ENCODE measurements at regions not wholly inside any gene's neighbourhood (a gene's known extent, or its start where the extent isn't known, plus 50 kb on each side); places are given as distances from the start of the nearest gene placed in this dataset.
"Not testable (repeated sequence)": the region's sequence is repeated elsewhere in the genome, so short reads cannot be mapped to it uniquely, and the experiment has no call there.

DNA sequence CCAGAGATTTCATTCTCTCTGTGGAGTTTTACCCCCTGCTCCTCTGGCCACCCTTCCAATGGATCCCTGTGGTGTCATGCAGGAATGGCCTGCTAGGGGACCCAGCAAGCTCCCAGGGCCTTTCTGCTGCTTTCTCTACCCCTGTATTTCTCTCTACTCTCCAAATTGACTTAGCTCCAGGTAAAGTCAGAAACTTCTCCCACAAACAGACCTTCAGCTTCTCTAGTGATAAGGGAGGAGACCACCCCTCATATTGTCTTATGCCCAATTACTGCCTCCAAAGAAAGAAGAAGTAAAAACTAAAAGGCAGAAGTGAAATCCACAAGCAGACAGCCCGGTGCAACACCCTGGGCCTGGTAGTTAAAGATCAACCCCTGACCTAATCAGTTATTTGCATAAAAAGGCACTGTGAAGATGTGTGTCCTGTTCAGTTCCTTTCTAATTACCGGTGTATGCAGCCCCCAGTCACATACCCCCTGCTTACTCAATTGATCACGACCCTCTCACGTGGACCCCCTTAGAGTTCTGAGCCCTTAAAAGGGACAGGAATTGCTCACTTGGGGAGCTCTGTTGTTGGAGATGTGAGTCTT is 104.7 kb upstream of the EPB41L4A start:
- intact Hi-C loops (cut with micrococcal nuclease; ENCODE audit: unreplicated experiment); H3K9me3 ChIP-seq (ENCODE audit: low read depth, low read length, poor library complexity, severe bottlenecking); CTCF ChIA-PET: not testable (repeated sequence)

DNA sequence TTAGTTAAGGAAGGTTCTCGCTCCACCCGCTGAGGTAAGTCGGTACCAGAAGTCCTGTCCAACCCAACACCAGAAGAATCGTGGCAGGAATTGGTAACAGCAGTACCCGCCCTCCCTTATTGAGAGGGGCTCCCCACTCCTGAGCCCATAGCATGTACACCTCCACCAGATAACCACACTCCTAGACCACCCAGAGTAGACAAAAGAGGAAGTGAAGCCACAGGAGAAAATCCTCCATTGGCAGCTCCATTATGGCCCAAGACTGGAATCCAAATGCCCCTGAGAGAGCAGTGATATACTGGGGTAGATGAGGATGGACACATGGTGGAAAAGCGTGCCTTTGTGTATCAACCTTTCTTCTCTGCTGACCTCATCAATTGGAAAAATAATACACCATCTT is 106.1 kb upstream of the EPB41L4A start:
- H3K4me3 ChIP-seq (ENCODE audit: low read depth, low read length, poor library complexity, severe bottlenecking) = no peak overlapping the region
- BruUV-seq (replicated peaks) = no TSS peak
- no peaks in the 10 kb centered on the region for H3K36me3 ChIP-seq (ENCODE audit: insufficient read depth, low read length, poor library complexity, severe bottlenecking)
- no peaks in the 10 kb centered on the region for H3K27me3 ChIP-seq (replicated peaks; ENCODE audit: insufficient read depth, low read depth, low read length, poor library complexity)
- ChIA-PET CTCF (no interaction called here), POLR2A (ENCODE audit: low non-redundant PET) (no interaction called here)
- no peak overlapping the region for H3K27ac ChIP-seq (ENCODE audit: low read depth, low read length, poor library complexity, severe bottlenecking)
- no peaks in the 10 kb centered on the region for H3K9me3 ChIP-seq (ENCODE audit: low read depth, low read length, poor library complexity, severe bottlenecking)
- TF ChIP-seq, protein P1, sequence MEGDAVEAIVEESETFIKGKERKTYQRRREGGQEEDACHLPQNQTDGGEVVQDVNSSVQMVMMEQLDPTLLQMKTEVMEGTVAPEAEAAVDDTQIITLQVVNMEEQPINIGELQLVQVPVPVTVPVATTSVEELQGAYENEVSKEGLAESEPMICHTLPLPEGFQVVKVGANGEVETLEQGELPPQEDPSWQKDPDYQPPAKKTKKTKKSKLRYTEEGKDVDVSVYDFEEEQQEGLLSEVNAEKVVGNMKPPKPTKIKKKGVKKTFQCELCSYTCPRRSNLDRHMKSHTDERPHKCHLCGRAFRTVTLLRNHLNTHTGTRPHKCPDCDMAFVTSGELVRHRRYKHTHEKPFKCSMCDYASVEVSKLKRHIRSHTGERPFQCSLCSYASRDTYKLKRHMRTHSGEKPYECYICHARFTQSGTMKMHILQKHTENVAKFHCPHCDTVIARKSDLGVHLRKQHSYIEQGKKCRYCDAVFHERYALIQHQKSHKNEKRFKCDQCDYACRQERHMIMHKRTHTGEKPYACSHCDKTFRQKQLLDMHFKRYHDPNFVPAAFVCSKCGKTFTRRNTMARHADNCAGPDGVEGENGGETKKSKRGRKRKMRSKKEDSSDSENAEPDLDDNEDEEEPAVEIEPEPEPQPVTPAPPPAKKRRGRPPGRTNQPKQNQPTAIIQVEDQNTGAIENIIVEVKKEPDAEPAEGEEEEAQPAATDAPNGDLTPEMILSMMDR (conservative IDR thresholded peaks at IDR 0.05; ENCODE audit: low read depth, low read length) = no peak
- TF ChIP-seq EZH2 (IDR thresholded peaks at IDR 0.05; ENCODE audit: borderline replicate concordance, low read depth, low read length, poor library complexity, severe bottlenecking) = no peak
- DNase-seq (ENCODE audit: low spot score) = no peak
- H3K4me1 ChIP-seq (ENCODE audit: insufficient read depth, low read length, poor library complexity, severe bottlenecking) = no peaks in the 10 kb centered on the region
- intact Hi-C loops (cut with micrococcal nuclease; ENCODE audit: unreplicated experiment) = no loop called here

More for the DNA sequence above, 104.7 kb upstream of the EPB41L4A start:
- BruUV-seq (replicated peaks); H3K27me3 ChIP-seq (replicated peaks; ENCODE audit: insufficient read depth, low read depth, low read length, poor library complexity); DNase-seq (ENCODE audit: low spot score); H3K36me3 ChIP-seq (ENCODE audit: insufficient read depth, low read length, poor library complexity, severe bottlenecking); H3K4me1 ChIP-seq (ENCODE audit: insufficient read depth, low read length, poor library complexity, severe bottlenecking); H3K27ac ChIP-seq (ENCODE audit: low read depth, low read length, poor library complexity, severe bottlenecking); POLR2A ChIA-PET (ENCODE audit: low non-redundant PET); H3K4me3 ChIP-seq (ENCODE audit: low read depth, low read length, poor library complexity, severe bottlenecking): not testable (repeated sequence)

DNA sequence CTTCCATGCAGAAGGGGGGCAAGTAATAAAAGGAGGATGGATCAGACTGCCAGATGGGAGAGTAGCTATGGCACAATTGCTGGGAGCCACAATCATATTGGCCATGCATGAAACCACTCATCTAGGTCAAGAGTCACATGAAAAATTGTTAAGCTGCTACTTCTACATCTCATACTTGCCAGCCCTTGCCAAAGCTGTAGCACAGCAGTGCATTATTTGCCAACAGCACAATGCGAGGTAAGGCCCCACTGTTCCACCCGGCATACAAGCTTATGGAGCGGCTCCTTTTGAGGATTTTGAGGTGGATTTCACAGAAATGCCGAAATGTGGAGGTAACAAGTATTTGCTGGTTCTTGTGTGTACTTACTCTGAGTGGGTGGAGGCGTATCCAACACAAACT is 109.9 kb upstream of the EPB41L4A start:
- no peaks in the 10 kb centered on the region for H3K36me3 ChIP-seq (ENCODE audit: insufficient read depth, low read length, poor library complexity, severe bottlenecking)
- DNase-seq (ENCODE audit: low spot score) = no peak
- H3K4me3 ChIP-seq (ENCODE audit: low read depth, low read length, poor library complexity, severe bottlenecking) = no peak overlapping the region
- H3K4me1 ChIP-seq (ENCODE audit: insufficient read depth, low read length, poor library complexity, severe bottlenecking) = no peaks in the 10 kb centered on the region
- TF ChIP-seq EZH2 (IDR thresholded peaks at IDR 0.05; ENCODE audit: borderline replicate concordance, low read depth, low read length, poor library complexity, severe bottlenecking) = no peak
- TF ChIP-seq, protein P1 (conservative IDR thresholded peaks at IDR 0.05; ENCODE audit: low read depth, low read length) = no peak
- no peaks in the 10 kb centered on the region for H3K9me3 ChIP-seq (ENCODE audit: low read depth, low read length, poor library complexity, severe bottlenecking)
- no TSS peak for BruUV-seq (replicated peaks)
- H3K27me3 ChIP-seq (replicated peaks; ENCODE audit: insufficient read depth, low read depth, low read length, poor library complexity) = no peaks in the 10 kb centered on the region
- H3K27ac ChIP-seq (ENCODE audit: low read depth, low read length, poor library complexity, severe bottlenecking) = no peak overlapping the region
- POLR2A ChIA-PET (ENCODE audit: low non-redundant PET) = no interaction called here
- intact Hi-C loops (cut with micrococcal nuclease; ENCODE audit: unreplicated experiment) = no loop called here
- CTCF ChIA-PET = no interaction called here

DNA sequence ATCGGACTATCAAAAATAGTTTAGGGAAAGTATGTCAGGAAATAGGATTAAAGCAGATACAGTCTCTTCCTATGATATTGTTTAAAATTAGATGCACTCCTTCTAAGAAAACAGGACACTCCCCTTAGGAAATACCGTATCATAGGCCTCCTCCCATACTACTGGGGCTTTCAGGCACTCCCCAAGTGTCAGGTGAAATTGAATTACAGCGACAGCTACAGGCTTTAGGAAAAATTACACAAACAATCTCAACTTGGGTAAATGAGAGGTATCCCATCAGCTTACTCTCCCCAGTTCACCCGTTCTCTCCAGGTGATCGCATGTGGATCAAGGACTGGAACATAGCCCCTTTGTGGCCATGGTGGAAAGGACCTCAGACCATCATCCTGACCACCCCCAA is 110.4 kb upstream of the EPB41L4A start:
- ChIA-PET POLR2A (ENCODE audit: low non-redundant PET) (no interaction called here), CTCF (no interaction called here)
- Histone ChIP-seq H3K36me3 (ENCODE audit: insufficient read depth, low read length, poor library complexity, severe bottlenecking) (no peaks in the 10 kb centered on the region), H3K9me3 (ENCODE audit: low read depth, low read length, poor library complexity, severe bottlenecking) (no peaks in the 10 kb centered on the region), H3K27me3 (replicated peaks; ENCODE audit: insufficient read depth, low read depth, low read length, poor library complexity) (no peaks in the 10 kb centered on the region), H3K4me1 (ENCODE audit: insufficient read depth, low read length, poor library complexity, severe bottlenecking) (no peaks in the 10 kb centered on the region), H3K4me3 (ENCODE audit: low read depth, low read length, poor library complexity, severe bottlenecking) (no peak overlapping the region), H3K27ac (ENCODE audit: low read depth, low read length, poor library complexity, severe bottlenecking) (no peak overlapping the region)
- BruUV-seq (replicated peaks) = no TSS peak
- TF ChIP-seq, protein P1 (conservative IDR thresholded peaks at IDR 0.05; ENCODE audit: low read depth, low read length) = peak; percentile 52
- TF ChIP-seq EZH2 (IDR thresholded peaks at IDR 0.05; ENCODE audit: borderline replicate concordance, low read depth, low read length, poor library complexity, severe bottlenecking) = no peak
- intact Hi-C loops (cut with micrococcal nuclease; ENCODE audit: unreplicated experiment) = no loop called here
- DNase-seq (ENCODE audit: low spot score) = peak; percentile 23

Measured in A673 (cell line).